K562 (cell line): ENCODE measurements at regions not wholly inside any gene's neighbourhood (a gene's known extent, or its start where the extent isn't known, plus 50 kb on each side); places are given as distances from the start of the nearest gene placed in this dataset.

Experiments used
- ATAC-seq: fragments of 200-7000 bp; cut with Tn5 transposase; 3 replicates; pipeline ENCODE4 v1.9.1; 2020; ENCODE audit warnings: moderate library complexity
- BruUV-seq: library from RNA; stranded (reverse); fragments of 400-500 nt; replicated peaks from 2 replicates; lab custom pipeline; 2021; lab: Mats Ljungman, UMichigan
- CTCF ChIA-PET: fragments of 300-600 bp; formaldehyde crosslinking; extraction: SDS; loops from one replicate; lab custom pipeline; 2021; ENCODE audit warnings: low intra/inter-chr PET ratio; lab: Yijun Ruan, JAX
- POLR2A ChIA-PET: fragments of 300-600, 350-650 bp; sonication (Branson Sonifier 250); formaldehyde crosslinking; extraction: SDS; loops from one replicate; lab custom pipeline; 2021; ENCODE audit warnings: antibody characterized with exemption, inconsistent platforms; lab: Yijun Ruan, JAX
- DNase-seq, 4 experiments: peaks; one replicate each; pipeline versions ENCODE4 v3.0.0 to v3.0.0-alpha.2; 2011 to 2018; ENCODE audit warnings: low spot score in 3 of 4, mixed read lengths in 3 of 4; ENCODE audit errors: extremely low read depth in 1 of 4
- FAIRE-seq: peaks from 2 replicates; lab custom pipeline; 2011; peaks lifted over from hg19 to GRCh38; lab: Jason Lieb, UNC
- H2AFZ ChIP-seq: 2 replicates; pipeline ENCODE4 v1.6.0; 2011; ENCODE audit warnings: low read depth, low read length, control low read depth, inconsistent platforms
- H3K27ac ChIP-seq: fragments of 200-600 bp; 3 replicates; pipeline ENCODE4 v1.8.0; 2011; ENCODE audit warnings: low read depth, mild to moderate bottlenecking, control low read depth, inconsistent platforms, low read length, moderate library complexity, mixed read lengths; ENCODE audit errors: extremely low read depth
- H3K27me3 ChIP-seq, 2 experiments: fragments of 300-600 bp in 1 of 2; 2 replicates in 1 of 2; 3 replicates in 1 of 2; pipeline versions ENCODE4 v1.6.0 to v1.8.0; 2011; ENCODE audit warnings: inconsistent platforms in 2 of 2, low read length in 2 of 2, mild to moderate bottlenecking in 1 of 2, mixed read lengths in 1 of 2, moderate library complexity in 1 of 2; ENCODE audit not compliant: control insufficient read depth in 2 of 2, insufficient read depth in 2 of 2
- H3K36me3 ChIP-seq: fragments of 300-600 bp; 3 replicates; pipeline ENCODE4 v1.8.0; 2011; ENCODE audit warnings: mild to moderate bottlenecking, low read length, inconsistent platforms; ENCODE audit not compliant: control insufficient read depth, insufficient read depth
- H3K4me1 ChIP-seq, 2 experiments: fragments of 200-600 bp in 1 of 2; replicated peaks in 1 of 2; 2 replicates in 1 of 2; 3 replicates in 1 of 2; pipeline versions ENCODE4 v1.5.1 to v1.8.0; 2011; ENCODE audit warnings: inconsistent platforms in 2 of 2, low read length in 2 of 2, mild to moderate bottlenecking in 1 of 2, mixed read lengths in 1 of 2, moderate library complexity in 1 of 2; ENCODE audit not compliant: control insufficient read depth in 2 of 2, insufficient read depth in 2 of 2
- H3K4me2 ChIP-seq: 2 replicates; pipeline ENCODE4 v1.6.1; 2011; ENCODE audit warnings: low read length, control low read depth, inconsistent platforms, mixed read lengths; ENCODE audit not compliant: insufficient read depth
- H3K4me3 ChIP-seq: fragments of 200-600 bp; sonication (generic), shearing (Covaris generic); 2 replicates; pipeline ENCODE4 v1.5.1; 2016; ENCODE audit warnings: control low read depth, inconsistent platforms
- H3K79me2 ChIP-seq: fragments of 200-600 bp; 3 replicates; pipeline ENCODE4 v1.8.0; 2011; ENCODE audit warnings: low read length, inconsistent platforms; ENCODE audit not compliant: control insufficient read depth, insufficient read depth
- H3K9ac ChIP-seq, 2 experiments: 2 replicates each; pipeline versions ENCODE4 v1.6.0 to v1.6.1; 2011; ENCODE audit warnings: low read depth in 2 of 2, low read length in 2 of 2, control low read depth in 1 of 2, inconsistent platforms in 1 of 2, mild to moderate bottlenecking in 1 of 2, mixed read lengths in 1 of 2; ENCODE audit not compliant: insufficient read depth in 1 of 2
- H3K9me1 ChIP-seq: one replicate; pipeline ENCODE4 v1.6.0; 2011; ENCODE audit warnings: inconsistent platforms, mild to moderate bottlenecking, low read length, moderate library complexity; ENCODE audit not compliant: control insufficient read depth, insufficient read depth
- H3K9me3 ChIP-seq: replicated peaks from 2 replicates; pipeline ENCODE4 v1.5.1; 2011; ENCODE audit warnings: low read depth, low read length, inconsistent platforms; ENCODE audit not compliant: control insufficient read depth, insufficient read depth
- H4K20me1 ChIP-seq: replicated peaks from 2 replicates; pipeline ENCODE4 v1.6.1; 2011; ENCODE audit warnings: low read length, inconsistent platforms, mixed read lengths; ENCODE audit not compliant: control insufficient read depth, insufficient read depth
- FOSL1 ChIP-seq: fragments of 200-800 bp; sonication (Bioruptor generic); conservative IDR thresholded peaks from 2 replicates; pipeline ENCODE4 v1.6.1; 2016; ENCODE audit warnings: missing genetic modification characterization, missing compliant biosample characterization
- SNIP1 ChIP-seq: fragments of 450-650 bp; IDR thresholded peaks from 2 replicates; pipeline ENCODE4 v1.7.1; 2017; ENCODE audit warnings: low read depth, mild to moderate bottlenecking
- TBP ChIP-seq: optimal IDR thresholded peaks from 2 replicates; pipeline ENCODE3; 2011; ENCODE audit warnings: low read depth, low read length, improper control_type of control experiment
- ZFP36 ChIP-seq: fragments of 150-350 bp; IDR thresholded peaks from 2 replicates; pipeline ENCODE4 v1.6.1; 2018; ENCODE audit warnings: low read length, low read depth; ENCODE audit not compliant: partially characterized antibody
- WGBS: fragments of 100-300 bp; shearing (Covaris generic); methylation state at CpG from one replicate; pipeline ENCODE4 v1.1.6; 2016; ENCODE audit warnings: low coverage, mixed read lengths; ENCODE audit not compliant: insufficient coverage; ENCODE audit errors: missing lambda C conversion rate; 5-methylcytosine and 5-hydroxymethylcytosine counted together
- in situ Hi-C: fragments of 300-500 bp; cut with MboI; formaldehyde crosslinking; loops from 4 replicates; pipeline ENCODE4 v1.15.0; 2018; ENCODE audit warnings: inconsistent platforms, mixed read lengths
- intact Hi-C: fragments of 100-400 bp; cut with micrococcal nuclease; formaldehyde crosslinking; loops from 2 replicates; pipeline ENCODE4 v1.14.2; 2022

GRCh38 chr1:172756024-172756423, 97.1 kb downstream of the FASLG start:
- CTCF ChIA-PET: no interaction called here
- no peak overlapping the region for H3K9ac ChIP-seq

GRCh38 chr1:172758259-172758658, 99.4 kb downstream of the FASLG start:
- in situ Hi-C loops (no loop called here), intact Hi-C loops (no loop called here)
- WGBS: 3% methylated on average over 2 of the region's 2 CpGs
- Histone ChIP-seq H3K36me3 (no peaks in the 10 kb centered on the region), H3K27me3 (no peaks in the 10 kb centered on the region; a peak in 1 of 5 replicates), H3K4me1 (no peaks in the 10 kb centered on the region; a peak in 1 of 5 replicates), H2AFZ (no peak overlapping the region), H3K9ac (no peak overlapping the region), H3K4me2 (no peak overlapping the region), H3K79me2 (no peaks in the 10 kb centered on the region), H4K20me1 (no peaks in the 10 kb centered on the region), H3K4me3 (no peak overlapping the region), H3K9me1 (no peaks in the 10 kb centered on the region), H3K27ac (no peak overlapping the region), H3K9me3 (no peaks in the 10 kb centered on the region)
- no peak for ATAC-seq
- TF ChIP-seq FOSL1 (tag) (peak; percentile 71), TBP (no peak)
- no TSS peak for BruUV-seq
- ChIA-PET POLR2A (no interaction called here), CTCF (no interaction called here)
- FAIRE-seq: no peak
- DNase-seq: no peak

More at GRCh38 chr1:172756024-172756423, 97.1 kb downstream of the FASLG start:
- DNase-seq (no peak), ATAC-seq (no peak), FAIRE-seq (no peak)
- no peaks in the 10 kb centered on the region for H3K36me3 ChIP-seq
- peaks cover 0 to 5% of the 10 kb centered on the region in 2 experiments; a peak in 1 of 5 replicates for H3K27me3 ChIP-seq
- 3% methylated on average over 4 of the region's 4 CpGs for WGBS
- no peaks in the 10 kb centered on the region for H3K9me1 ChIP-seq
- H2AFZ ChIP-seq: peak overlapping the region; percentile 1; the same call in 1 of the 2 replicates
- no peaks in the 10 kb centered on the region for H3K4me1 ChIP-seq
- H3K9me3 ChIP-seq: no peaks in the 10 kb centered on the region
- no TSS peak for BruUV-seq
- in situ Hi-C loops: no loop called here
- no peaks in the 10 kb centered on the region for H4K20me1 ChIP-seq
- no peak overlapping the region for H3K27ac ChIP-seq
- H3K79me2 ChIP-seq: no peaks in the 10 kb centered on the region
- no peak overlapping the region for H3K4me3 ChIP-seq
- intact Hi-C loops: no loop called here
- POLR2A ChIA-PET: interaction anchor here (1.3 kb wide), 1 partner anchor 10 kb away, joined by 3 read pairs; no protein-coding TSS in a partner anchor
- TF ChIP-seq ZFP36: peak; percentile 9
- no peak for TF ChIP-seq SNIP1
- H3K4me2 ChIP-seq: no peak overlapping the region
